ENCODE measurements at regions not wholly inside any gene's neighbourhood (a gene's known extent, or its start where the extent isn't known, plus 50 kb on each side); places are given as distances from the start of the nearest gene placed in this dataset.

DNA sequence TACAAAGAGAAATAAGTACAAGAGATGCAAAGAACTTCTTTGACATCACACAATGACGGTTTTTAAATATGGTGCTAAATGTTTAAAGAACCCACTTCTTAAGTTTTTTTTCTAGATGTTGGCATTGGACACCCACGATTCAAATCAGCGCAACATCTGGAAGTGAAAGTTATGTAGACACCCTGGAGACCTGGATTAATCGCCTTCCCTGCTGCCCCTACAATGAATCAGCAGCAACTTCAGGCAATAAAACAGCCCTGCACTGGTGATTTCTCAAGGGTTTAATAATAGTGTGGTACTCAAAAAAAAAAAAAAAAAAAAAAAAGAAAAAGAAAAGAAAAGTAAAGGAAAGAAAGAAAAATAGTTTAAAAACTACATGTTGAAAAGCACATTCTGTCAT lies 248.3 kb downstream of the NUF2 start:
- no peak overlapping the region for H3K4me3 ChIP-seq (replicated peaks; ENCODE audit: insufficient read depth, low read length)
- no peak for DNase-seq (ENCODE audit: low read depth in 1 of 2, low spot score in 1 of 2)
- H3K27me3 ChIP-seq (ENCODE audit: insufficient read depth, poor library complexity, severe bottlenecking), result no peaks in the 10 kb centered on the region
- TF ChIP-seq SPI1 (IDR thresholded peaks at IDR 0.05; ENCODE audit: borderline replicate concordance, low read depth) (no peak), GABPA (IDR thresholded peaks at IDR 0.05; ENCODE audit: low read depth) (no peak), POLR2AphosphoS5 (IDR thresholded peaks at IDR 0.05; ENCODE audit: low read depth) (no peak)
- TF ChIP-seq, protein P1, sequence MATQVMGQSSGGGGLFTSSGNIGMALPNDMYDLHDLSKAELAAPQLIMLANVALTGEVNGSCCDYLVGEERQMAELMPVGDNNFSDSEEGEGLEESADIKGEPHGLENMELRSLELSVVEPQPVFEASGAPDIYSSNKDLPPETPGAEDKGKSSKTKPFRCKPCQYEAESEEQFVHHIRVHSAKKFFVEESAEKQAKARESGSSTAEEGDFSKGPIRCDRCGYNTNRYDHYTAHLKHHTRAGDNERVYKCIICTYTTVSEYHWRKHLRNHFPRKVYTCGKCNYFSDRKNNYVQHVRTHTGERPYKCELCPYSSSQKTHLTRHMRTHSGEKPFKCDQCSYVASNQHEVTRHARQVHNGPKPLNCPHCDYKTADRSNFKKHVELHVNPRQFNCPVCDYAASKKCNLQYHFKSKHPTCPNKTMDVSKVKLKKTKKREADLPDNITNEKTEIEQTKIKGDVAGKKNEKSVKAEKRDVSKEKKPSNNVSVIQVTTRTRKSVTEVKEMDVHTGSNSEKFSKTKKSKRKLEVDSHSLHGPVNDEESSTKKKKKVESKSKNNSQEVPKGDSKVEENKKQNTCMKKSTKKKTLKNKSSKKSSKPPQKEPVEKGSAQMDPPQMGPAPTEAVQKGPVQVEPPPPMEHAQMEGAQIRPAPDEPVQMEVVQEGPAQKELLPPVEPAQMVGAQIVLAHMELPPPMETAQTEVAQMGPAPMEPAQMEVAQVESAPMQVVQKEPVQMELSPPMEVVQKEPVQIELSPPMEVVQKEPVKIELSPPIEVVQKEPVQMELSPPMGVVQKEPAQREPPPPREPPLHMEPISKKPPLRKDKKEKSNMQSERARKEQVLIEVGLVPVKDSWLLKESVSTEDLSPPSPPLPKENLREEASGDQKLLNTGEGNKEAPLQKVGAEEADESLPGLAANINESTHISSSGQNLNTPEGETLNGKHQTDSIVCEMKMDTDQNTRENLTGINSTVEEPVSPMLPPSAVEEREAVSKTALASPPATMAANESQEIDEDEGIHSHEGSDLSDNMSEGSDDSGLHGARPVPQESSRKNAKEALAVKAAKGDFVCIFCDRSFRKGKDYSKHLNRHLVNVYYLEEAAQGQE (IDR thresholded peaks at IDR 0.05; ENCODE audit: insufficient replicate concordance, low read depth), result no peak
- TF ChIP-seq, protein P2, sequence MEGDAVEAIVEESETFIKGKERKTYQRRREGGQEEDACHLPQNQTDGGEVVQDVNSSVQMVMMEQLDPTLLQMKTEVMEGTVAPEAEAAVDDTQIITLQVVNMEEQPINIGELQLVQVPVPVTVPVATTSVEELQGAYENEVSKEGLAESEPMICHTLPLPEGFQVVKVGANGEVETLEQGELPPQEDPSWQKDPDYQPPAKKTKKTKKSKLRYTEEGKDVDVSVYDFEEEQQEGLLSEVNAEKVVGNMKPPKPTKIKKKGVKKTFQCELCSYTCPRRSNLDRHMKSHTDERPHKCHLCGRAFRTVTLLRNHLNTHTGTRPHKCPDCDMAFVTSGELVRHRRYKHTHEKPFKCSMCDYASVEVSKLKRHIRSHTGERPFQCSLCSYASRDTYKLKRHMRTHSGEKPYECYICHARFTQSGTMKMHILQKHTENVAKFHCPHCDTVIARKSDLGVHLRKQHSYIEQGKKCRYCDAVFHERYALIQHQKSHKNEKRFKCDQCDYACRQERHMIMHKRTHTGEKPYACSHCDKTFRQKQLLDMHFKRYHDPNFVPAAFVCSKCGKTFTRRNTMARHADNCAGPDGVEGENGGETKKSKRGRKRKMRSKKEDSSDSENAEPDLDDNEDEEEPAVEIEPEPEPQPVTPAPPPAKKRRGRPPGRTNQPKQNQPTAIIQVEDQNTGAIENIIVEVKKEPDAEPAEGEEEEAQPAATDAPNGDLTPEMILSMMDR (IDR thresholded peaks at IDR 0.05; ENCODE audit: insufficient read depth, low read length), result no peak
- no peak overlapping the region for H3K27ac ChIP-seq (replicated peaks)

DNA sequence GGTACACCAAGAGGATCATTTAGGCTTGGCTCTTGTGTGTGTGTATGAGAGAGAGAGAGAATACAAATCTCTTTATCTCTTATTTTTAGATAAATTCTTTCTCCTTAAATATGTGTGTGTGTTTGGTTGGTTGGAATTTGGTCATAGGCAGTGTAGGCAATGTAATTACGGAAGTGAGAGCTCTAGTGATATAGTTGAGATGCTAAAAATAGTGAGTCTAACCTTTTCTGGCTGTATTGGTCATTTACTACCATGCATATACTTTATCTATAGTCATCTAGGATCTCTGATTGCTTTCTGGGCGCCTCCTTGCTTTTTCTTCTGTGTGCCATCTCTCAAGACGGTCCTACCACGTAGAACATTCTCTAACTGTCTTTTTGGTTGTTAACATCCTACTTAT lies 250.2 kb downstream of the NUF2 start:
- H3K27me3 ChIP-seq (ENCODE audit: insufficient read depth, poor library complexity, severe bottlenecking), result no peaks in the 10 kb centered on the region
- no peak for DNase-seq (ENCODE audit: low read depth in 1 of 2, low spot score in 1 of 2)
- H3K27ac ChIP-seq (replicated peaks), result no peak overlapping the region
- TF ChIP-seq, protein P2 (IDR thresholded peaks at IDR 0.05; ENCODE audit: insufficient read depth, low read length), result no peak
- TF ChIP-seq GABPA (IDR thresholded peaks at IDR 0.05; ENCODE audit: low read depth) (no peak), POLR2AphosphoS5 (IDR thresholded peaks at IDR 0.05; ENCODE audit: low read depth) (no peak), SPI1 (IDR thresholded peaks at IDR 0.05; ENCODE audit: borderline replicate concordance, low read depth) (no peak)
- TF ChIP-seq, protein P1 (IDR thresholded peaks at IDR 0.05; ENCODE audit: insufficient replicate concordance, low read depth), result no peak
- H3K4me3 ChIP-seq (replicated peaks; ENCODE audit: insufficient read depth, low read length), result no peak overlapping the region

DNA sequence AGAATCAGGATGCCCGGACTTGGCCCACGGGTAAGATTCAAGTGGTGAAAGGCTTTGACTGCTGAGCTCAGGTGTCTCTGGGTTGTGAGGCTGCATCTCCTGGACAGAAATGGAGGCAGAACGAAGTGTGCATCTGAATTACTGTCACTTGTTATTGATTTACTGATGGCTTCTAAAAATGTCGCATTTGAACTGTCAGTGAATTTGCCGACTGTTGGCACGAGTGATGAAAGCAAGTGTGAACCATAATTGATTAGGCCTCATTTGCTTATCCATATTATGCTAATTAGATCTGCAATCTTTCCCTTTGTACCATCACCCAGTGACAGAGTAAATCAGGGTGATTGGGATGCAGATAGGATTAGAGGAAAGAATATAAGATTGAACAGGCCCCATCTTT lies 252.4 kb downstream of the NUF2 start:
- H3K27me3 ChIP-seq (ENCODE audit: insufficient read depth, poor library complexity, severe bottlenecking), result no peaks in the 10 kb centered on the region
- no peak overlapping the region for H3K4me3 ChIP-seq (replicated peaks; ENCODE audit: insufficient read depth, low read length)
- DNase-seq (ENCODE audit: low read depth in 1 of 2, low spot score in 1 of 2), result no peak
- H3K27ac ChIP-seq (replicated peaks), result no peak overlapping the region
- TF ChIP-seq SPI1 (IDR thresholded peaks at IDR 0.05; ENCODE audit: borderline replicate concordance, low read depth), result no peak
- TF ChIP-seq GABPA (IDR thresholded peaks at IDR 0.05; ENCODE audit: low read depth), result no peak
- TF ChIP-seq, protein P2 (IDR thresholded peaks at IDR 0.05; ENCODE audit: insufficient read depth, low read length), result no peak
- TF ChIP-seq, protein P1 (IDR thresholded peaks at IDR 0.05; ENCODE audit: insufficient replicate concordance, low read depth), result no peak
- no peak for TF ChIP-seq POLR2AphosphoS5 (IDR thresholded peaks at IDR 0.05; ENCODE audit: low read depth)

All from HL-60 (cell line).